BE2C (cell line): ENCODE measurements at regions not wholly inside any gene's neighbourhood (a gene's known extent, or its start where the extent isn't known, plus 50 kb on each side); places are given as distances from the start of the nearest gene placed in this dataset.

Experiments used
- DNase-seq: peaks from one replicate; pipeline ENCODE4 v3.0.0-alpha.2; 2020
- H3K27me3 ChIP-seq: fragments of 250-450 bp; sonication (Bioruptor Pico); 2 replicates; pipeline ENCODE4 v1.5.1; 2020; ENCODE audit warnings: mild to moderate bottlenecking
- H3K36me3 ChIP-seq: fragments of 250-450 bp; sonication (Bioruptor Pico); 2 replicates; pipeline ENCODE4 v1.5.1; 2020; ENCODE audit warnings: mild to moderate bottlenecking
- H3K4me1 ChIP-seq: fragments of 250-450 bp; sonication (Bioruptor Pico); 2 replicates; pipeline ENCODE4 v1.5.1; 2020
- H3K4me3 ChIP-seq: 2 replicates; pipeline ENCODE4 v1.5.1; 2011; ENCODE audit warnings: low read depth, low read length
- H3K9me3 ChIP-seq: fragments of 250-450 bp; sonication (Bioruptor Pico); 2 replicates; pipeline ENCODE4 v1.5.1; 2020
- TF ChIP-seq, protein P1 (sequence below): IDR thresholded peaks from 2 replicates; pipeline ENCODE4 v1.5.1; 2012; ENCODE audit warnings: mild to moderate bottlenecking, low read depth, low read length

DNA sequence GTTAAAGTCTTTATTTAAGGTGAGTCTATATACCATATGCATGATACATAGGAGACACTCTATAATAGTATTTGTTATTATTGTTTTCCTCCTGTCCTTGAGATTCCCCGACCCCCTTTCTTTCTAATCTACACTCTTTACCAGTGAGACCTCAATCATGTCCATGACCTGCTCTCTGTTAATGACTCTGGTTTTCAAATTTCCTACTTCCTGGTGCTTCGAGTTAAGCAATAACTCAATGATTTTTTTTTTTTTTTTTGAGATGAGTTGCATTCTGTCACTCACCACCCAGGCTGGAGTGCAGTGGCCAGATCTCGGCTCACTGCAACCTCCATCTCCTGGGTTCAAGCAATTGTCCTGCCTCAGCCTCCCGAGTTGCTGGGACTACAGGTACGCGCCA is 574.6 kb upstream of the SLC35B3 start:
- H3K36me3 ChIP-seq, result no peaks in the 10 kb centered on the region
- TF ChIP-seq, protein P1, sequence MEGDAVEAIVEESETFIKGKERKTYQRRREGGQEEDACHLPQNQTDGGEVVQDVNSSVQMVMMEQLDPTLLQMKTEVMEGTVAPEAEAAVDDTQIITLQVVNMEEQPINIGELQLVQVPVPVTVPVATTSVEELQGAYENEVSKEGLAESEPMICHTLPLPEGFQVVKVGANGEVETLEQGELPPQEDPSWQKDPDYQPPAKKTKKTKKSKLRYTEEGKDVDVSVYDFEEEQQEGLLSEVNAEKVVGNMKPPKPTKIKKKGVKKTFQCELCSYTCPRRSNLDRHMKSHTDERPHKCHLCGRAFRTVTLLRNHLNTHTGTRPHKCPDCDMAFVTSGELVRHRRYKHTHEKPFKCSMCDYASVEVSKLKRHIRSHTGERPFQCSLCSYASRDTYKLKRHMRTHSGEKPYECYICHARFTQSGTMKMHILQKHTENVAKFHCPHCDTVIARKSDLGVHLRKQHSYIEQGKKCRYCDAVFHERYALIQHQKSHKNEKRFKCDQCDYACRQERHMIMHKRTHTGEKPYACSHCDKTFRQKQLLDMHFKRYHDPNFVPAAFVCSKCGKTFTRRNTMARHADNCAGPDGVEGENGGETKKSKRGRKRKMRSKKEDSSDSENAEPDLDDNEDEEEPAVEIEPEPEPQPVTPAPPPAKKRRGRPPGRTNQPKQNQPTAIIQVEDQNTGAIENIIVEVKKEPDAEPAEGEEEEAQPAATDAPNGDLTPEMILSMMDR, result no peak
- H3K9me3 ChIP-seq, result peaks cover 3% of the 10 kb centered on the region; the same call in 1 of the 2 replicates
- no peak for DNase-seq
- no peaks in the 10 kb centered on the region for H3K27me3 ChIP-seq
- no peaks in the 10 kb centered on the region for H3K4me1 ChIP-seq
- H3K4me3 ChIP-seq, result no peak overlapping the region

DNA sequence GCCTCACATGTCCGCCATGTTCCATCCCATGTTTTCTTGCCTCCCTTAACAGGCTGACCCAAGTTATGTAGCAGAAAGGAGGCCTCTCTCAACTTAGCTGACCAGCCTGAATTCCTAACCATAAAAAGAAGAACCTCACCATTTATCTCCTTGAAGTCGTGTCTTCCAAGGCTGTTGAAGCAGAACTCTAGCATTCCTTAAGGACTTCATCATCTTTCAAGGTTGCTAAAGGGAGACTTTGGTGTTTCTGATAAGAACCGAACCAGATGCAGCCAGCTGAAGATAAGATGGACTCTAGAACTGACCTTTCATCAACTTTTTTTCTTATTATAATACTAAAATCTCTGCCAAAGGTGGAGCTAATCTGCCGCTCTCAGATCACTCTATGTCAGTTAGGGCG is 571.7 kb upstream of the SLC35B3 start:
- Histone ChIP-seq H3K27me3 (no peaks in the 10 kb centered on the region), H3K4me1 (no peaks in the 10 kb centered on the region), H3K9me3 (peaks cover 3% of the 10 kb centered on the region; the same call in 1 of the 2 replicates), H3K4me3 (no peak overlapping the region), H3K36me3 (no peaks in the 10 kb centered on the region)
- TF ChIP-seq, protein P1, result no peak
- no peak for DNase-seq

DNA sequence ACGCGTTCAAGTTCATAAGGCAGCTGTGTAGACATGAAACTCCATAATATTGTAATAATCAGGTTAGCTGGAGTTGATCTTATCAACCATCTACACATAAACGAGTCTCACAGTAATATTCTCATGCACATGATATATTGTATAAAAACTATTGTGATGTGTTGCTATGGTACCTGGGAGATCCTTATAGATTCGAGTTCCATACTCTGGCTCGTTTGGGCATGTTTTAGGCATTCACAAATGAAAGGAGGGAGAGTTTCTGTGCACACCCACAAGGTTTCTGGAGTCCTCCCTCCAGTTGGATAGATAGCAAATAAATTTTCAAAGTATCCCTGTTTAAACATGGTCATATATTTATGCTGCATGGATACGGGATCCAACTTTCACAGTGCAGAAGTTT is 567.5 kb upstream of the SLC35B3 start:
- Histone ChIP-seq H3K4me1 (no peaks in the 10 kb centered on the region), H3K36me3 (no peaks in the 10 kb centered on the region), H3K9me3 (peaks cover 3% of the 10 kb centered on the region; the same call in 1 of the 2 replicates), H3K27me3 (no peaks in the 10 kb centered on the region), H3K4me3 (no peak overlapping the region)
- TF ChIP-seq, protein P1, result no peak
- DNase-seq, result no peak

DNA sequence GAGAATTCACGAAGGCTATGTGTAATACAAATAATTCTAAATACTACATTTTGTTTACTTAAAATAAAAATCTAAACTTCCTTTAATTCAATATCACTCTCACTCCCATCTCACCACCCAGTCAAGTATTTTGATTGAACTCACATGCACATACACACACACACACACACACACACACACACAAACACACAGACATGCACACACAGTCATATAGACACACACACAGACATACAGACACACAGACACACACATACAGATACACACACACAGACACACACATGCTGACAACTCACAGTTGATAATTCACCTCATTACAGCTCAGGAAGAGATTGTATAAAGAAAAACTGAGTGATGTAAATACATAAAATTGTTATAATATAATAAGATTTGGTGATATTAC is 559.8 kb upstream of the SLC35B3 start:
- Histone ChIP-seq H3K4me1 (no peaks in the 10 kb centered on the region), H3K36me3 (no peaks in the 10 kb centered on the region), H3K27me3 (no peaks in the 10 kb centered on the region), H3K9me3 (no peaks in the 10 kb centered on the region), H3K4me3 (no peak overlapping the region)
- no peak for DNase-seq
- TF ChIP-seq, protein P1, result no peak

DNA sequence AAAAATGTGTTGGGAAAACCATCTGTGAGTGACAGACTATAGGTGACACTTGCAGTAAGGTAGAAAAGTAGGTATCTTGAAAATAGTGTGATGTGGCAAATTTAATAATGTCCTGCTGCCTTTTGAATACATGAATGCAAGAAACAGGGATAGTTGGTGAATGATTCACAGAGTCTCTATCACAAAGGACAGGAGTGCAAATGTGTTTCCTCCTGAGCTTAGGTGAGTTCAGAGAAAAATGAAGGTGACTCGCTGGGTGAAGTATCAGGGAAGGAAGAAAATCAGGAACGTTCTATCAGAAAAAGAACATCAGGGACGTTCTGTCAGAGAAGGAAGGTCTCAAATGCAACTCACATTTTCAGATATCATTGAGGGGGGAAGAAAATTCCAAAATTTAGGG is 557.8 kb upstream of the SLC35B3 start:
- Histone ChIP-seq H3K36me3 (no peaks in the 10 kb centered on the region), H3K4me3 (no peak overlapping the region), H3K27me3 (no peaks in the 10 kb centered on the region), H3K9me3 (no peaks in the 10 kb centered on the region), H3K4me1 (no peaks in the 10 kb centered on the region)
- DNase-seq, result no peak
- TF ChIP-seq, protein P1, result no peak

DNA sequence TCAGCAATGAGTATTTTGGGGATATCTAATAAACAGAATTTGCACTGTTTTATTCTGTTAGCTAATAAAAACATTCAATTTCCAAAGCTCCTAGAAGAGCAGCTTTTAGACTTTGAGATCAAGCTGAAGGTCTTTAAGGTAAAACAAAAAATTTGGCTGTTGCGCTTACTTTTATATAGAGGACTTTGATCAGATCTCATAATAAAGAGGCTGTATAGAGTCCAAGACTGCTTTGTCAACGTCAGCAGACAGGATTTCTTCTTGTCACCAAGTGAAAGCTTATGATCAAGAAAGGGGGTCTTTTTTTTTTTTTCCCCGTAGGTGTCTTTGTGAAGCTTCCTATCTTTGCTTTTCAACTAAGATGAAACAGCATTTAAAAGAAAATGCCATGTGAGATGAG is 556.5 kb upstream of the SLC35B3 start:
- no peaks in the 10 kb centered on the region for H3K27me3 ChIP-seq
- no peak overlapping the region for H3K4me3 ChIP-seq
- TF ChIP-seq, protein P1, result no peak
- DNase-seq, result no peak
- H3K4me1 ChIP-seq, result no peaks in the 10 kb centered on the region
- no peaks in the 10 kb centered on the region for H3K9me3 ChIP-seq
- no peaks in the 10 kb centered on the region for H3K36me3 ChIP-seq
